ENCODE measurements at regions not wholly inside any gene's neighbourhood (a gene's known extent, or its start where the extent isn't known, plus 50 kb on each side); places are given as distances from the start of the nearest gene placed in this dataset.

GRCh38 chr4:81743731-81744435, 272.2 kb upstream of the RASGEF1B start:
- H3K9me3 Mint-ChIP-seq, result peaks cover 3% of the 10 kb centered on the region
- H3K4me3 Mint-ChIP-seq, result no peak overlapping the region
- peaks cover 51% of the 10 kb centered on the region for H3K4me1 Mint-ChIP-seq
- H3K27ac Mint-ChIP-seq, result peak overlapping the region; percentile 68
- TF ChIP-seq CTCF (IDR thresholded peaks at IDR 0.05), result no peak
- no peaks in the 10 kb centered on the region for H3K27me3 Mint-ChIP-seq (ENCODE audit: low read depth, poor library complexity)
- DNase-seq, result no peak
- H3K36me3 Mint-ChIP-seq (ENCODE audit: low read depth), result no peaks in the 10 kb centered on the region

- Mint-ChIP-seq H3K27me3 (ENCODE audit: low read depth, poor library complexity) (peaks cover 3% of the 10 kb centered on the region), H3K4me3 (no peak overlapping the region), H3K36me3 (ENCODE audit: low read depth) (no peaks in the 10 kb centered on the region), H3K27ac (no peak overlapping the region), H3K4me1 (peaks cover 42% of the 10 kb centered on the region), H3K9me3 (no peaks in the 10 kb centered on the region)
- DNase-seq, result no peak
- no peak for TF ChIP-seq CTCF (IDR thresholded peaks at IDR 0.05)
Observed at GRCh38 chr4:81740487-81740886, 268.8 kb upstream of the RASGEF1B start.

- no peak overlapping the region for H3K27ac Mint-ChIP-seq
Observed at GRCh38 chr4:81738891-81739290, 267.2 kb upstream of the RASGEF1B start.

GRCh38 chr4:81737865-81738559, 266.3 kb upstream of the RASGEF1B start:
- H3K36me3 Mint-ChIP-seq (ENCODE audit: low read depth), result no peaks in the 10 kb centered on the region
- peaks cover 3% of the 10 kb centered on the region for H3K27me3 Mint-ChIP-seq (ENCODE audit: low read depth, poor library complexity)
- peaks cover 19% of the 10 kb centered on the region for H3K4me1 Mint-ChIP-seq
- no peak for DNase-seq
- H3K9me3 Mint-ChIP-seq, result no peaks in the 10 kb centered on the region
- no peak overlapping the region for H3K4me3 Mint-ChIP-seq
- H3K27ac Mint-ChIP-seq, result no peak overlapping the region
- no peak for TF ChIP-seq CTCF (IDR thresholded peaks at IDR 0.05)

More at GRCh38 chr4:81738891-81739290, 267.2 kb upstream of the RASGEF1B start:
- no peak for TF ChIP-seq CTCF (IDR thresholded peaks at IDR 0.05)
- H3K9me3 Mint-ChIP-seq, result no peaks in the 10 kb centered on the region
- no peaks in the 10 kb centered on the region for H3K36me3 Mint-ChIP-seq (ENCODE audit: low read depth)
- peaks cover 3% of the 10 kb centered on the region for H3K27me3 Mint-ChIP-seq (ENCODE audit: low read depth, poor library complexity)
- H3K4me3 Mint-ChIP-seq, result no peak overlapping the region
- H3K4me1 Mint-ChIP-seq, result peaks cover 28% of the 10 kb centered on the region
- DNase-seq, result no peak

- no peaks in the 10 kb centered on the region for H3K36me3 Mint-ChIP-seq (ENCODE audit: low read depth)
Observed at GRCh38 chr4:81736324-81736723, 264.6 kb upstream of the RASGEF1B start.

More at GRCh38 chr4:81736324-81736723, 264.6 kb upstream of the RASGEF1B start:
- no peak overlapping the region for H3K27ac Mint-ChIP-seq
- peaks cover 6% of the 10 kb centered on the region for H3K27me3 Mint-ChIP-seq (ENCODE audit: low read depth, poor library complexity)
- peaks cover 18% of the 10 kb centered on the region for H3K4me1 Mint-ChIP-seq
- no peak for TF ChIP-seq CTCF (IDR thresholded peaks at IDR 0.05)
- no peaks in the 10 kb centered on the region for H3K9me3 Mint-ChIP-seq
- no peak overlapping the region for H3K4me3 Mint-ChIP-seq
- no peak for DNase-seq

Data from nephron progenitor cell (in vitro differentiated cells).